ENCODE measurements at regions not wholly inside any gene's neighbourhood (a gene's known extent, or its start where the extent isn't known, plus 50 kb on each side); places are given as distances from the start of the nearest gene placed in this dataset.
"Not testable (repeated sequence)": the region's sequence is repeated elsewhere in the genome, so short reads cannot be mapped to it uniquely, and the experiment has no call there.

DNA sequence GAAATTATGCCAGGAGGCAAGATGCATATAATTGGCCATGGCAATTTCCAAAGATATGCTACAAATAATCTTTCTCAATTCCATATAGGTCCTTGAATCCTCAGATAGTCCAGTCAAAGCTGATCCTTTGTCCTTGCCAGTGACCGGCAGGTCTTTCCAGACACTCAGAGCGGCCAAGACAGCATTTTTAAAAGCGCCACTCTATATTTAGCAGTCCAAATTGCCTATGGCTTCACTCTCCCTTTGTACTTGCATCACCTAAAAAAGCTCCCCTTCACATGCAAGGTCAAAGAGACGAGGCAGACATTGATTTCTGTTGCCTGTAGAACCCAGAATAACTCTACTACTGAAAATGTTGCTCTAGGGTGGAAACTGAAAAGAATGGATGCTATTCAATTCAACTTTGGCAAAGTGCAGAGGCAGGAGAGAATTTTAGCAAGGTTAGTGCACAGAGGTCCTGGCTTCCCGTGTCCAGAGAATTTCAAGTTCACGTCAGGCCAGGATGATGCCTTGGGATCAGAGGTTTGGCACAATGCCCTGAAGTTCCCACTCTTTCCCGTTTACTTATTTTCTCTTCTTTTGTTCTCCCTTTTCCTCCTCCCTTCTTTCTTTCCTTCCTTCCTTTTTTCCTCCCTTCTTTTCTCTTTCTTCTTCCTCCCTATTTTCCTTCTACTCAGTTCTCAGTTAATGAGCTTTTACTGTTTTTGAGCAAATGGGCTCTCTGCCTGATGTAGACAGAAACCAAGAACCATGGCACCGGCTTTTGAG is 108.5 kb downstream of the KCNK1 start:
- Mint-ChIP-seq H3K4me1 (no peaks in the 10 kb centered on the region), H3K27ac (no peak overlapping the region), H3K4me3 (no peak overlapping the region), H3K27me3 (ENCODE audit: low read depth in 2 of 2) (no peaks in the 10 kb centered on the region), H3K36me3 (no peaks in the 10 kb centered on the region), H3K9me3 (no peaks in the 10 kb centered on the region)
- no peaks in the 10 kb centered on the region for H3K27me3 ChIP-seq (ENCODE audit: control insufficient read depth, insufficient read depth, low read length)
- H3K27ac ChIP-seq (ENCODE audit: low read length), result no peak overlapping the region
- no peak overlapping the region for H3K4me3 ChIP-seq (ENCODE audit: low read length)
- no peak for ATAC-seq
- no peaks in the 10 kb centered on the region for H3K36me3 ChIP-seq (ENCODE audit: control insufficient read depth, insufficient read depth, low read length)
- no peaks in the 10 kb centered on the region for H3K4me1 ChIP-seq (ENCODE audit: control insufficient read depth, insufficient read depth, low read length)
- WGBS (ENCODE audit: insufficient coverage), result 77% methylated on average over 7 of the region's 8 CpGs
- intact Hi-C loops (cut with micrococcal nuclease), result no loop called here
- TF ChIP-seq, protein P1, sequence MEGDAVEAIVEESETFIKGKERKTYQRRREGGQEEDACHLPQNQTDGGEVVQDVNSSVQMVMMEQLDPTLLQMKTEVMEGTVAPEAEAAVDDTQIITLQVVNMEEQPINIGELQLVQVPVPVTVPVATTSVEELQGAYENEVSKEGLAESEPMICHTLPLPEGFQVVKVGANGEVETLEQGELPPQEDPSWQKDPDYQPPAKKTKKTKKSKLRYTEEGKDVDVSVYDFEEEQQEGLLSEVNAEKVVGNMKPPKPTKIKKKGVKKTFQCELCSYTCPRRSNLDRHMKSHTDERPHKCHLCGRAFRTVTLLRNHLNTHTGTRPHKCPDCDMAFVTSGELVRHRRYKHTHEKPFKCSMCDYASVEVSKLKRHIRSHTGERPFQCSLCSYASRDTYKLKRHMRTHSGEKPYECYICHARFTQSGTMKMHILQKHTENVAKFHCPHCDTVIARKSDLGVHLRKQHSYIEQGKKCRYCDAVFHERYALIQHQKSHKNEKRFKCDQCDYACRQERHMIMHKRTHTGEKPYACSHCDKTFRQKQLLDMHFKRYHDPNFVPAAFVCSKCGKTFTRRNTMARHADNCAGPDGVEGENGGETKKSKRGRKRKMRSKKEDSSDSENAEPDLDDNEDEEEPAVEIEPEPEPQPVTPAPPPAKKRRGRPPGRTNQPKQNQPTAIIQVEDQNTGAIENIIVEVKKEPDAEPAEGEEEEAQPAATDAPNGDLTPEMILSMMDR (IDR thresholded peaks at IDR 0.05), result no peak
- H3K9me3 ChIP-seq (ENCODE audit: control insufficient read depth, insufficient read depth, low read length), result peaks cover 3% of the 10 kb centered on the region
- DNase-seq, result no peak

DNA sequence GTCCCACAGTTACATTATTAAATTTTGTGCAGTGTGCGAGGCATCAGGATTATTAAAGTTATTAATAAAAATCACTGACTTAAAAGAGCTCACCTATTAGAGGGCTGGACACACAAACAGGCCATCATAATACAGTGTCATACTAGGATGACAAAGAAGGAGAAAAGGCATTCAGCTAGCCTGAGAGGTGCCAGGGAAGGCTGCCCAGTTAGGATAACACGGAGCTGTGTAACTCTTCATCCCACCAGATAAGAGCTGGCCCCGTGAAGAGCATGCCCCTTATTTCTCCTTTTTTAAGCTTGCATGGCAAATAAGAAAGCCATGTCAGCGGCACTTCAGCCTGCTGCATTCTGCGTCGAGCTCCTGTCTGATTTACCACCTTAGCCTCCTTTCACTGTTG is 109.5 kb downstream of the KCNK1 start:
- H3K27me3 Mint-ChIP-seq (ENCODE audit: low read depth in 2 of 2), result no peaks in the 10 kb centered on the region
- DNase-seq (no peak), ATAC-seq (no peak)
- 89% methylated on average over 5 of the region's 6 CpGs for WGBS (ENCODE audit: insufficient coverage)
- no peaks in the 10 kb centered on the region for H3K4me1 Mint-ChIP-seq
- TF ChIP-seq, protein P1 (IDR thresholded peaks at IDR 0.05), result no peak
- Histone ChIP-seq H3K4me3 (ENCODE audit: low read length) (no peak overlapping the region), H3K27me3 (ENCODE audit: control insufficient read depth, insufficient read depth, low read length) (no peaks in the 10 kb centered on the region), H3K36me3 (ENCODE audit: control insufficient read depth, insufficient read depth, low read length) (no peaks in the 10 kb centered on the region), H3K4me1 (ENCODE audit: control insufficient read depth, insufficient read depth, low read length) (no peaks in the 10 kb centered on the region), H3K9me3 (ENCODE audit: control insufficient read depth, insufficient read depth, low read length) (peaks cover 3% of the 10 kb centered on the region), H3K27ac (ENCODE audit: low read length) (no peak overlapping the region)
- H3K27ac Mint-ChIP-seq, result no peak overlapping the region
- H3K36me3 Mint-ChIP-seq, result no peaks in the 10 kb centered on the region
- H3K9me3 Mint-ChIP-seq, result no peaks in the 10 kb centered on the region
- intact Hi-C loops (cut with micrococcal nuclease), result no loop called here
- no peak overlapping the region for H3K4me3 Mint-ChIP-seq

DNA sequence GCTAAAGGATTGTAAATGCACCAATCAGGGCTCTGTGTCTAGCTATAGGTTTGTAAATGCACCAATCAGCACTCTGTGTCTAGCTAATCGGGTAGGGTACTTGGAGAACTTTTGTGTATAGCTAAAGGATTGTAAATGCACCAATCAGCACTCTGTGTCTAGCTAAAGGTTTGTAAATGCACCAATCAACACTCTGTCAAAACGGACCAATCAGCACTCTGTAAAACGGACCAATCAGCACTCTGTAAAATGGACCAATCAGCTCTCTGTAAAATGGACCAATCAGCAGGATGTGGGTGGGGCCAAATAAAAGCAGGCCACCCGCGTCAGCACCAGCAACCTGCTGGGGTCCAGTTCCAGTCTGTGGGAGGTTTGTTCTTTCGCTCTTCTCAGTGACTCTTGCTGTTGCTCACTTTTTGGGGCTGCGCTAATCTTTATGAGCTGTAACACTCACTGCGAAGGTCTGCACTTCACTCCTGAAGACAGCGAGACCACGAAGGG is 110.3 kb downstream of the KCNK1 start:
- H3K36me3 ChIP-seq (ENCODE audit: control insufficient read depth, insufficient read depth, low read length); H3K27ac ChIP-seq (ENCODE audit: low read length); H3K9me3 ChIP-seq (ENCODE audit: control insufficient read depth, insufficient read depth, low read length); H3K4me1 ChIP-seq (ENCODE audit: control insufficient read depth, insufficient read depth, low read length); DNase-seq; H3K4me1 Mint-ChIP-seq; H3K4me3 Mint-ChIP-seq; H3K9me3 Mint-ChIP-seq; H3K36me3 Mint-ChIP-seq; H3K4me3 ChIP-seq (ENCODE audit: low read length); ATAC-seq; intact Hi-C loops (cut with micrococcal nuclease); H3K27me3 ChIP-seq (ENCODE audit: control insufficient read depth, insufficient read depth, low read length); H3K27me3 Mint-ChIP-seq (ENCODE audit: low read depth in 2 of 2); H3K27ac Mint-ChIP-seq: not testable (repeated sequence)
- 84% methylated on average over 9 of the region's 10 CpGs for WGBS (ENCODE audit: insufficient coverage)

DNA sequence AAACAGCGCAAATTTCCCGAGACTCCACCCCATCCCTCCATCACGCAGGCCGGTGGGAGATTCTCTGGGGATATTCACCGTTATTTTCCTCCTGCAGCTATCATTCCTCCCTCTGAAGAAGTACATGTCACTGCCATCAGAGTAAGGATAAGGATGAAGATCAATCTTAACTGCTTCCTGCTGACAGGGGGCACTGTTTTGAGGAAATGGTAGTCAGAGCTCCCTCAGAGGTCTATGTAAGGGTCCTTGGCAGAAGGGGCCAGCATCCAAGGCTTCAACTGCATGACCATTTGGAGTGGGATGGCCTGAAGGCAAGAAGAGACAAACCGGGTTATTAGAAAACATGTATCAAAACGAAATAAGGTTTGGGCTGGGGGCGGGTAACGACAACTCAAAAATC is 111.5 kb downstream of the KCNK1 start:
- Mint-ChIP-seq H3K4me3 (no peak overlapping the region), H3K4me1 (no peaks in the 10 kb centered on the region), H3K36me3 (no peaks in the 10 kb centered on the region), H3K9me3 (no peaks in the 10 kb centered on the region), H3K27ac (no peak overlapping the region), H3K27me3 (ENCODE audit: low read depth in 2 of 2) (no peaks in the 10 kb centered on the region)
- 89% methylated on average over 9 of the region's 9 CpGs for WGBS (ENCODE audit: insufficient coverage)
- Histone ChIP-seq H3K9me3 (ENCODE audit: control insufficient read depth, insufficient read depth, low read length) (peaks cover 3% of the 10 kb centered on the region), H3K4me1 (ENCODE audit: control insufficient read depth, insufficient read depth, low read length) (no peaks in the 10 kb centered on the region), H3K27ac (ENCODE audit: low read length) (no peak overlapping the region), H3K27me3 (ENCODE audit: control insufficient read depth, insufficient read depth, low read length) (no peaks in the 10 kb centered on the region), H3K4me3 (ENCODE audit: low read length) (no peak overlapping the region), H3K36me3 (ENCODE audit: control insufficient read depth, insufficient read depth, low read length) (no peaks in the 10 kb centered on the region)
- TF ChIP-seq, protein P1 (IDR thresholded peaks at IDR 0.05), result no peak
- intact Hi-C loops (cut with micrococcal nuclease), result no loop called here
- ATAC-seq, result no peak
- no peak for DNase-seq

All from natural killer cell (primary cell).